AG04450 (cell line): ENCODE measurements at regions not wholly inside any gene's neighbourhood (a gene's known extent, or its start where the extent isn't known, plus 50 kb on each side); places are given as distances from the start of the nearest gene placed in this dataset.

Experiments used
- CTCF ChIA-PET: fragments of 300-600, 350-600 bp; formaldehyde crosslinking; extraction: SDS; loops from one replicate; lab custom pipeline; 2022; ENCODE audit warnings: antibody characterized with exemption, inconsistent platforms; lab: Charles Lee
- POLR2A ChIA-PET: fragments of 350-600 bp; formaldehyde crosslinking; extraction: SDS; loops from one replicate; lab custom pipeline; 2021; ENCODE audit warnings: antibody characterized with exemption, inconsistent platforms; lab: Yijun Ruan, JAX
- DNase-seq: peaks from one replicate; pipeline ENCODE4 v3.0.0-alpha.2; 2011; ENCODE audit warnings: low read depth, low spot score
- H3K27ac ChIP-seq: one replicate; pipeline ENCODE4 v1.5.1; 2012; ENCODE audit warnings: low read depth, low read length, control low read depth
- H3K27me3 ChIP-seq: one replicate; pipeline ENCODE4 v1.6.0; 2012; ENCODE audit warnings: low read length; ENCODE audit not compliant: control insufficient read depth, insufficient read depth
- H3K4me3 ChIP-seq: 2 replicates; pipeline ENCODE4 v1.5.1; 2011; ENCODE audit warnings: mild to moderate bottlenecking, low read depth, low read length, control low read depth
- H3K9me3 ChIP-seq: 2 replicates; pipeline ENCODE4 v1.5.1; 2012; ENCODE audit warnings: low read length; ENCODE audit not compliant: control insufficient read depth, insufficient read depth
- CTCF ChIP-seq: IDR thresholded peaks from 2 replicates; pipeline ENCODE4 v1.5.1; 2011; ENCODE audit warnings: low read depth, low read length, control low read depth, inconsistent platforms

DNA sequence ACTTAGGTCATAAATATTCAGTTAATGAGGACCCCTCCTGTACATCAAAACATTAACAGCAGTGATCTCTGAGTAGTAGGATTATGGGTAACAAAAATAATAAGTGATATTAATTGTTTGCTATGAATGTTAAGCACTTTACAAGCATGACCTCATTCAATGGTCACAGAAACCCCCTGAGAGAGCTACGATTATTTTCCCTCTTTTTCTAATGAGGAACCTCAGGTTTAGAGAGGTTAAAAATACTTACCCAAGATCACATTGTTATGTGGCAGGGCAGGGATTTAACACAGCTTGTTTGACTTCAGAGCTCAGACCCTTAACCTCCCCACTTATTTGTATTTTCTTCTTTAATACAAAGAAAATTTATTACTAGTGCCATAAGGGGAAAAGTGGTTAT is 228.2 kb downstream of the TBL1XR1 start:
- H3K9me3 ChIP-seq: no peaks in the 10 kb centered on the region
- H3K27ac ChIP-seq: no peak overlapping the region
- no peak for TF ChIP-seq CTCF
- no peak for DNase-seq
- H3K4me3 ChIP-seq: no peak overlapping the region
- ChIA-PET CTCF (no interaction called here), POLR2A (no interaction called here)
- no peaks in the 10 kb centered on the region for H3K27me3 ChIP-seq

DNA sequence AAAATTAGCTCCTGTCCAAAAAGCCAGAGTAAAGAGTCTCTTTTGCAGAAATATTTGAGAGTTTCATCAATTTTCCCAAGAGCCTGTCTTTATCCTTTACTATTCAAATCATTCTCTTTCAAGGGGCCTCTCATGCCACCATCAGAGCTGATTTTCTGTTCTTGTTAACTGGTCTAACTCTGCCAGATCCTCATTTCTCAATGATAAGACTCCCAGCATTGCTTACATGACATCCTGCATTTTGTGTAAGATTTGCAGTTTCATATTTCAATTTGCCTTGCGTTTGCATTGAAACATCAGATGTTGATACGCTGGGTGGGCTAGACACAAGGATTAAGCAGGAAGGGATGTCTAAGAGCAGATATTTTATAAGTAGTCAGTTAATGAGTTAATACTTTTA is 228.7 kb downstream of the TBL1XR1 start:
- no peaks in the 10 kb centered on the region for H3K27me3 ChIP-seq
- CTCF ChIA-PET: no interaction called here
- no peak for DNase-seq
- H3K4me3 ChIP-seq: no peak overlapping the region
- H3K9me3 ChIP-seq: no peaks in the 10 kb centered on the region
- no peak overlapping the region for H3K27ac ChIP-seq
- POLR2A ChIA-PET: no interaction called here
- TF ChIP-seq CTCF: no peak

DNA sequence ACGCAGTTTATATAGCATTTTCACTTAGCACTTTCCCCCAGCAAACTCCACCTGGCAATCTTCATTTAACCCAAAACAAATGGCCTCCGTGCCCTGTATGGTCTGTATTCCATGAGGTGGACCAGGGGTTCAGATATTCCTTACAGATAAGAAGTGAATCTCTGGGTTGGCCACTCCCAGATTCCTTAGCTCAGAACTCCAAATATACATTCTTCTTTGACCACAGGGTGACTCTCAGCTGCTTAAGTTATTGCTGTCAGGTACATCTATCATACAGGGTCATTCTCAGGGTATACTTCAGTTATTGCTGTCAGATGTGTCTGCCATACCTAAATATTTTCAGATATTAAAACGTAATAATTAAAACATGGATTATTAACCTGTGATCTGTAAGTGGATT is 229.8 kb downstream of the TBL1XR1 start:
- Histone ChIP-seq H3K4me3 (no peak overlapping the region), H3K27ac (no peak overlapping the region), H3K27me3 (no peaks in the 10 kb centered on the region), H3K9me3 (no peaks in the 10 kb centered on the region)
- POLR2A ChIA-PET: interaction anchor here (0.6 kb wide), 1 partner anchor 351 kb away, joined by 3 read pairs; no protein-coding TSS in a partner anchor
- DNase-seq: no peak
- CTCF ChIA-PET: no interaction called here
- TF ChIP-seq CTCF: no peak

- H3K9me3 ChIP-seq: no peaks in the 10 kb centered on the region
- no peaks in the 10 kb centered on the region for H3K27me3 ChIP-seq
- CTCF ChIA-PET: interaction anchor here (1.3 kb wide), 1 partner anchor 1421 kb away, joined by 4 read pairs; no protein-coding TSS in a partner anchor
- DNase-seq: no peak
- POLR2A ChIA-PET: no interaction called here
- H3K4me3 ChIP-seq: no peak overlapping the region
- no peak for TF ChIP-seq CTCF
- H3K27ac ChIP-seq: no peak overlapping the region
These were observed 232.6 kb downstream of the TBL1XR1 start for GRCh38 chr3:176964661-176965060.

DNA sequence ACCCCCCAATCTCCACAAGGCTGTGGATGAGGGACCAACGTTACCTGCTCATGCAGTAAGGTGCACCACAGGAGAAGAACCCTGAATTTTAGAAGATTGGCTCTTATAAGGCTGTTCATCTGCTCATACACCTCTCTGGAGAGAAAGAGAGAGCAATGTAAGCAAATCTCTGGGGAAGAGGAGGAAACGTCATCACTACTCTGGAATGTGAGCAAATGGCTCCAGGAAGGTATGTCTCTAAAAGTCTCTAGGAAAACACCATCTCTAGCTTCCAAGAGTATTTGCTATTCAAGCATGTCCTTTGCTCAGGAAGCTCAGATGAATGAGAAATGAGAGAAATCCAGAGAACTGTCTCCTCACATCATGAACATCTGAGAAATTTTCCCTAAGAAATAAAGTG is 235.4 kb downstream of the TBL1XR1 start:
- CTCF ChIA-PET: no interaction called here
- no peak for TF ChIP-seq CTCF
- Histone ChIP-seq H3K4me3 (no peak overlapping the region), H3K9me3 (no peaks in the 10 kb centered on the region), H3K27ac (no peak overlapping the region), H3K27me3 (no peaks in the 10 kb centered on the region)
- DNase-seq: no peak
- POLR2A ChIA-PET: no interaction called here
